ENCODE measurements at regions not wholly inside any gene's neighbourhood (a gene's known extent, or its start where the extent isn't known, plus 50 kb on each side); places are given as distances from the start of the nearest gene placed in this dataset.

DNA sequence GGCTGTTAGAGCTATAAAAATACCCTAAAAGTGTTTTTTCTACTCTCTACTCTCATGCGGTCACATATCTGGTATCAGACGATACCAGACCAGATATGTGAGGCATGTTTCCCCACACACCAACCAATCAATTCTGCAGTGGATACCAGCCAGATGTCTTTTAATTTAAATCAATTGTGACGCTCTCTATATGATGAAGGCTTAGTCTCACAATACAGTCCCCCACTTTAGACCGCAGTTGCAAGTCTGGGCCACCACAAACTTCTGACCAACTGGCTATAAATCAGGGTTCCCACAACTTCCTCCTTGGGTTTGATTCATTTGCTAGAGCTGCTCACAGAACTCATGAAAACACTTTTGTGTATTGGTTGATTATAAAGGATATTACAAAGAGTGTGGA is 586.1 kb upstream of the ZP4 start:
- no peak overlapping the region for H3K4me3 ChIP-seq (ENCODE audit: low read depth, low read length)
- TF ChIP-seq, protein P1, sequence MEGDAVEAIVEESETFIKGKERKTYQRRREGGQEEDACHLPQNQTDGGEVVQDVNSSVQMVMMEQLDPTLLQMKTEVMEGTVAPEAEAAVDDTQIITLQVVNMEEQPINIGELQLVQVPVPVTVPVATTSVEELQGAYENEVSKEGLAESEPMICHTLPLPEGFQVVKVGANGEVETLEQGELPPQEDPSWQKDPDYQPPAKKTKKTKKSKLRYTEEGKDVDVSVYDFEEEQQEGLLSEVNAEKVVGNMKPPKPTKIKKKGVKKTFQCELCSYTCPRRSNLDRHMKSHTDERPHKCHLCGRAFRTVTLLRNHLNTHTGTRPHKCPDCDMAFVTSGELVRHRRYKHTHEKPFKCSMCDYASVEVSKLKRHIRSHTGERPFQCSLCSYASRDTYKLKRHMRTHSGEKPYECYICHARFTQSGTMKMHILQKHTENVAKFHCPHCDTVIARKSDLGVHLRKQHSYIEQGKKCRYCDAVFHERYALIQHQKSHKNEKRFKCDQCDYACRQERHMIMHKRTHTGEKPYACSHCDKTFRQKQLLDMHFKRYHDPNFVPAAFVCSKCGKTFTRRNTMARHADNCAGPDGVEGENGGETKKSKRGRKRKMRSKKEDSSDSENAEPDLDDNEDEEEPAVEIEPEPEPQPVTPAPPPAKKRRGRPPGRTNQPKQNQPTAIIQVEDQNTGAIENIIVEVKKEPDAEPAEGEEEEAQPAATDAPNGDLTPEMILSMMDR (IDR thresholded peaks at IDR 0.05; ENCODE audit: low read depth, low read length, missing control alignments), result no peak
- in situ Hi-C loops (cut with HindIII; ENCODE audit: low sequenced_read_pairs), result no loop called here
- no peak for DNase-seq (ENCODE audit: low read depth)

DNA sequence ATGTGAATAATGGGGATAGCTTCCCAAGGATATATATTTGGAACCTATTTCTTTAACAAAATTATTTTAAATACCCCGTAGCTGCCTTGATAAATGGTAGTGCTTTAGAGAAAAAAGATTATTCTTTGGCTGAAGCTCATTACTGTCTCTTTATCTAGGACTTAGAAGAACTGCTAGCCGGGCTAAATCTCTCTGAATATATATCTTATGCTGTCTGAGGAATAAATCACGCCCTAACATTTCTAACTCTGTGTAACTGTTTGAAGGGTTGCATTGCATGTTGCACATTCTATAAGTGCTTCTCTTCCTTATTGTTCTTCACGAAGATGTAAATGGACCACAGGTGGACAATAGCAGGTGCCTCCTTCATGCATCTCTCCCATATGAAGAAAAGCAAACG is 585.0 kb upstream of the ZP4 start:
- no peak for DNase-seq (ENCODE audit: low read depth)
- H3K4me3 ChIP-seq (ENCODE audit: low read depth, low read length), result no peak overlapping the region
- TF ChIP-seq, protein P1 (IDR thresholded peaks at IDR 0.05; ENCODE audit: low read depth, low read length, missing control alignments), result no peak
- in situ Hi-C loops (cut with HindIII; ENCODE audit: low sequenced_read_pairs), result no loop called here

DNA sequence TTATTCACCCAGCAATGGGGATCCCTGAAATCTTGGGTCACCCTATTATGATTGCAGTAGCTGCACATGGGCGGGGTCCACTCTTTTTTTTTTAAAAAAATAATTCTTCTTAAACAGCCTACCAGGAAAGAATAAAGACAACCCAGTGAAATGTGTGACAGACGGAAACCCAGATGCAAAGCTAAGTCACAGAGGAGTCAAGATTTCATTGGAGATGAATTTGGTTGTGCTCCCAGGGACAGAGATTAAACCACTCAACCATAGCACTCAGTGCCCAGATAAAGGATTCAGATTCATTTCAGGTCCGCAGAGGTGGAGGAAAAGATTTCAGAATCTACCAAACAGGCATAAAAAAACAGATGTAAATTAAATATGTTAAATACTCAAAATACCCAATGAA is 583.5 kb upstream of the ZP4 start:
- H3K4me3 ChIP-seq (ENCODE audit: low read depth, low read length), result no peak overlapping the region
- TF ChIP-seq, protein P1 (IDR thresholded peaks at IDR 0.05; ENCODE audit: low read depth, low read length, missing control alignments), result no peak
- no peak for DNase-seq (ENCODE audit: low read depth)
- in situ Hi-C loops (cut with HindIII; ENCODE audit: low sequenced_read_pairs), result no loop called here

DNA sequence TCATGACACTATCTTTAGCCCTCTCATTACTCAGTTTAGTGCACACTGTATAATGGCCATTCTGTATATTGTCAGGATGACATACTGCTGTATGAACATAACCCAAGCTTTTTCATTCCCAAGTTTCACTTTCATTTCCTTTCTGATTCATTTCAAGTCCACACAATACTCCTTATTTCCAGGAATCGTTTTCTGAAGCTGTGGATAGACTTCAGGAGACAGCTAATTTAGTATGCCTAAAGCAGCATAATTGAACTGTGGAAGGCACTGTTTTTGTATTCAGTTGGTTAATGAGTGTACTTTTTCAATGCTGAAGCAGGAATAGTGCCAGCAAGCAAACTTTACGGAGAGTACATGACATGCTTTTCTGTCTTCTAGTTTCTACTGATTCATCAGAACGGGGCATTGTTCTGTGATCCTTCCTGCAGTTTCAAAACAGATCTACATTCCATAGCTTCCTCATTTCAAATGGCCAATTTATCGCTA is 578.5 kb upstream of the ZP4 start:
- TF ChIP-seq, protein P1 (IDR thresholded peaks at IDR 0.05; ENCODE audit: low read depth, low read length, missing control alignments), result no peak
- H3K4me3 ChIP-seq (ENCODE audit: low read depth, low read length), result peak overlapping the region; percentile 23
- peak; percentile 26 for DNase-seq (ENCODE audit: low read depth)
- in situ Hi-C loops (cut with HindIII; ENCODE audit: low sequenced_read_pairs), result no loop called here

DNA sequence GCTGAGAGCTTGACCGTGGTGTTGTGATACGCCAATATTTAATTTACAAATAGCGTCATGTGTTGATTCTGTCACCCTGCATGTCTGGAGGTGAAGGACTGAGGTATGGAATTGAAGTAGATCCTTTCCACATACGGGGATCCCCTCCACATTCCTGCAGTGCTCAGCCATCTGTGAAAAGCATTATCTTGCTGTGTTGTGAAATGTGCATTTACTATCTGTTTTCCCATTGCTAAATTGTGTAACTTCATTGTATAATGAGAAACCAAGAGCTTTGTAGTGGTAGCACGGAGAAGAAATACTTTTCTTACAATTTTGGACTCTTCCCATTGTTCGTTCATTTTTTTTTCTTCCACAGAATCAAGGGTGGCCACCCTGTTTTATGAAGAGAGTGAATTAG is 577.3 kb upstream of the ZP4 start:
- H3K4me3 ChIP-seq (ENCODE audit: low read depth, low read length), result no peak overlapping the region
- no peak for DNase-seq (ENCODE audit: low read depth)
- in situ Hi-C loops (cut with HindIII; ENCODE audit: low sequenced_read_pairs), result no loop called here
- TF ChIP-seq, protein P1 (IDR thresholded peaks at IDR 0.05; ENCODE audit: low read depth, low read length, missing control alignments), result no peak

DNA sequence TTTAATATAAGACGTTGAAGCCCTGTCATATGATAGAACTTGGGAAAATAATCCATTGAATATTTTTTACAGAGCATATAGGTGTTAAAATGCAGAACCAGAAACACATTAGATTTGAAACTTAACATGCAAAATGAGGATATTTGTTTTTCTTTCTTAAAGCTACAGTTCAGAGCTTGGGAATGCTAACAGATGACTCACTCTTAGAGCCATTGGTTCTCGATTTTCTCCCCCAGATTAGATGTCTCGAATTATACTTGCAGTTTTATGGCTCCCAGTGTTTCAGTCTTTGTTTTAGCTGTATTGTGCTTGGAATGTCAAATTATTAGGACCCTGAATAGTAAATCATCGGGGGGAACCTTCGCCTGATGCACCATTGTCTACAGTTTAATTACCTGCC is 575.7 kb upstream of the ZP4 start:
- TF ChIP-seq, protein P1 (IDR thresholded peaks at IDR 0.05; ENCODE audit: low read depth, low read length, missing control alignments), result no peak
- in situ Hi-C loops (cut with HindIII; ENCODE audit: low sequenced_read_pairs), result no loop called here
- DNase-seq (ENCODE audit: low read depth), result no peak
- no peak overlapping the region for H3K4me3 ChIP-seq (ENCODE audit: low read depth, low read length)

DNA sequence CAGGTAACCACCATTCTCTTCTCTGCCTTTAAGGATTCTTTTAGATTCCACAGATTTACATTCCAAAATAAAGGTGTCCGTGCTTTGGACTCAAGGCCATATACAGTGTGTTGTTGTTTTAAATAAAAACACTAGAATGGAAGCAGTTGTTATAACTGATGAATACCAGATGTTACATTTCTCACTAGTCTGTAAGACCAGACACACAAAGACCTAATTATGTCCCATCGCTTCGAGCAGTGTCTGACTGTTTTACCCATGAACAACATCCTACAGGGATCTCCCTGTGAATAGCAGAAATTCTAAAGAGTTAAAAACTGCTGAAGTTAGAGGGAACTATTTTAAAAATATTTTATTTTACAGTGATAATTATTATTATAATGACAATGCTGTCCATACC is 574.7 kb upstream of the ZP4 start:
- in situ Hi-C loops (cut with HindIII; ENCODE audit: low sequenced_read_pairs), result no loop called here
- TF ChIP-seq, protein P1 (IDR thresholded peaks at IDR 0.05; ENCODE audit: low read depth, low read length, missing control alignments), result no peak
- no peak overlapping the region for H3K4me3 ChIP-seq (ENCODE audit: low read depth, low read length)
- DNase-seq (ENCODE audit: low read depth), result no peak
